ENCODE measurements at regions not wholly inside any gene's neighbourhood (a gene's known extent, or its start where the extent isn't known, plus 50 kb on each side); places are given as distances from the start of the nearest gene placed in this dataset.
"Not testable (repeated sequence)": the region's sequence is repeated elsewhere in the genome, so short reads cannot be mapped to it uniquely, and the experiment has no call there.

GRCh38 chrX:96486687-96487086 is 198.0 kb upstream of the DIAPH2 start:
- TF ChIP-seq POLR2A (IDR thresholded peaks at IDR 0.05): not testable (repeated sequence)
- TF ChIP-seq, protein P1, sequence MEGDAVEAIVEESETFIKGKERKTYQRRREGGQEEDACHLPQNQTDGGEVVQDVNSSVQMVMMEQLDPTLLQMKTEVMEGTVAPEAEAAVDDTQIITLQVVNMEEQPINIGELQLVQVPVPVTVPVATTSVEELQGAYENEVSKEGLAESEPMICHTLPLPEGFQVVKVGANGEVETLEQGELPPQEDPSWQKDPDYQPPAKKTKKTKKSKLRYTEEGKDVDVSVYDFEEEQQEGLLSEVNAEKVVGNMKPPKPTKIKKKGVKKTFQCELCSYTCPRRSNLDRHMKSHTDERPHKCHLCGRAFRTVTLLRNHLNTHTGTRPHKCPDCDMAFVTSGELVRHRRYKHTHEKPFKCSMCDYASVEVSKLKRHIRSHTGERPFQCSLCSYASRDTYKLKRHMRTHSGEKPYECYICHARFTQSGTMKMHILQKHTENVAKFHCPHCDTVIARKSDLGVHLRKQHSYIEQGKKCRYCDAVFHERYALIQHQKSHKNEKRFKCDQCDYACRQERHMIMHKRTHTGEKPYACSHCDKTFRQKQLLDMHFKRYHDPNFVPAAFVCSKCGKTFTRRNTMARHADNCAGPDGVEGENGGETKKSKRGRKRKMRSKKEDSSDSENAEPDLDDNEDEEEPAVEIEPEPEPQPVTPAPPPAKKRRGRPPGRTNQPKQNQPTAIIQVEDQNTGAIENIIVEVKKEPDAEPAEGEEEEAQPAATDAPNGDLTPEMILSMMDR (IDR thresholded peaks at IDR 0.05): not testable (repeated sequence)
